ENCODE measurements at regions not wholly inside any gene's neighbourhood (a gene's known extent, or its start where the extent isn't known, plus 50 kb on each side); places are given as distances from the start of the nearest gene placed in this dataset.

DNA sequence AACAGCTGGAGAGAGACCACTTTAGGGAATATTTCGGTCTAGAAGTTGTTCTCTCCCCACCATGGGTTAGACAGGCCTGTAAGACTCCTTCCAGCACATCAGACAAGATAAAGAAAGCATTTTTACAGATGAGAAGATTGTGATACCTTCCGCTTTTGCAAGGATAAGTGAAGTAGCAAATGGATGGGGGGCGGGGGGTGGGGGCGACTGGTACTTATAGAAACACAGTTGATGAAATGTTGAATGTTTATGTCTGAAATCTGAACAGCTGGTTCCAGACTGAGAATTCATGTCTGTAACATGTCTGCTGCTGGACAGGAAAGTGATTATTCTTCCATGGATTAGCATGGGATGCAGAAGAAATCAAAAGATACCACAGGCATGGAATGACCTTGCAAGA lies 90.5 kb upstream of the FN1 start:
- DNase-seq (ENCODE audit: low read depth in 1 of 2, low spot score in 1 of 2) = no peak
- Histone ChIP-seq H3K27ac (no peak overlapping the region), H3K9me3 (ENCODE audit: low read depth) (no peaks in the 10 kb centered on the region), H3K36me3 (no peaks in the 10 kb centered on the region), H3K4me3 (no peak overlapping the region), H3K4me1 (ENCODE audit: low read depth) (peaks cover 4% of the 10 kb centered on the region), H3K27me3 (no peaks in the 10 kb centered on the region)
- no peak for TF ChIP-seq CTCF (IDR thresholded peaks at IDR 0.05; ENCODE audit: low read depth, low read length)

DNA sequence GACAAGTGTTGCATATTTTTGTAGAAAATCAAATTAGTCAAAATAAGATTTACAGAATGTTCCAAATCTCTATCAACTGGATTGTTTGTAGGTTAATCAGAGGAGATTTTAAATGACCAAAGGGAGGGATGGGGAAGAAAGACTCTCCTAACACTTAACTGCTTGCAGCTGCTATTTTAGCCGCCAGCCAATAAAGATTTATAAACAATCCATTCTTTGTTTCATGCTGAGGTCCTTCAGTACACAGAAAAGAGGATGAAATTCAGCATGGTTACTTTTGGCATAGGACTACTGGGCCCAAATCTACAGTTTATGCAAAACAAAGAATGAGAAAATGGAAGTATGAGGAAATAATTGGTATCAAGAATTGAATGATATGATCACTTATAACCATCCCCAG lies 86.4 kb upstream of the FN1 start:
- no peaks in the 10 kb centered on the region for H3K9me3 ChIP-seq (ENCODE audit: low read depth)
- H3K27me3 ChIP-seq = no peaks in the 10 kb centered on the region
- H3K4me1 ChIP-seq (ENCODE audit: low read depth) = no peaks in the 10 kb centered on the region
- TF ChIP-seq CTCF (IDR thresholded peaks at IDR 0.05; ENCODE audit: low read depth, low read length) = no peak
- no peak overlapping the region for H3K27ac ChIP-seq
- DNase-seq (ENCODE audit: low read depth in 1 of 2, low spot score in 1 of 2) = peak in 1 of 2 donors; percentile 29
- no peaks in the 10 kb centered on the region for H3K36me3 ChIP-seq
- no peak overlapping the region for H3K4me3 ChIP-seq

GRCh38 chr2:215521031-215521430 lies 85.2 kb upstream of the FN1 start:
- no peaks in the 10 kb centered on the region for H3K36me3 ChIP-seq
- DNase-seq (ENCODE audit: low read depth in 1 of 2, low spot score in 1 of 2) = no peak
- no peak overlapping the region for H3K4me3 ChIP-seq
- no peak overlapping the region for H3K27ac ChIP-seq
- no peaks in the 10 kb centered on the region for H3K9me3 ChIP-seq (ENCODE audit: low read depth)
- H3K4me1 ChIP-seq (ENCODE audit: low read depth) = no peaks in the 10 kb centered on the region
- no peak for TF ChIP-seq CTCF (IDR thresholded peaks at IDR 0.05; ENCODE audit: low read depth, low read length)
- H3K27me3 ChIP-seq = no peaks in the 10 kb centered on the region

DNA sequence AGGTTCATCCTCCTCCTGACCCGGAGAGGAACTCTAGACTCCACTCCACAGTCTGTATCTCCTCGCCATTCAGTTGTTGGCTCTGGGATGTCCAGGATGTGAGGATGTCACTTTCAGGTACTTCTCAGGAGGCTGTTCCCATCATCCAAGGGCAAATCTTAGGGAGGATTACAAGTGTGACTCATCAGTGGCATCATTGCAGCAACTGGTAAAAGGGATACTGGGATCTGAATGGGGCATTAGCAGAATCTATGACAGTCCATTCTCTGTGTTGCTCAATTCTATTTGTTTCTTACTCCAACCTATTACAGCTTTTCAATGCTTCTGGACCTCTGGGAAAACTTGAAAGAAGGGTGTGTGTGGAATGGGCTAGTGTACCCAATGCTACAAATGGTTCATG lies 81.5 kb upstream of the FN1 start:
- no peak overlapping the region for H3K27ac ChIP-seq
- no peaks in the 10 kb centered on the region for H3K36me3 ChIP-seq

GRCh38 chr2:215514516-215514915 lies 78.6 kb upstream of the FN1 start:
- no peak for TF ChIP-seq CTCF (IDR thresholded peaks at IDR 0.05; ENCODE audit: low read depth, low read length)
- Histone ChIP-seq H3K4me1 (ENCODE audit: low read depth) (no peaks in the 10 kb centered on the region), H3K27ac (no peak overlapping the region), H3K36me3 (no peaks in the 10 kb centered on the region), H3K4me3 (no peak overlapping the region), H3K9me3 (ENCODE audit: low read depth) (no peaks in the 10 kb centered on the region), H3K27me3 (no peaks in the 10 kb centered on the region)
- no peak for DNase-seq (ENCODE audit: low read depth in 1 of 2, low spot score in 1 of 2)

More for the DNA sequence above, 81.5 kb upstream of the FN1 start:
- Histone ChIP-seq H3K27me3 (no peaks in the 10 kb centered on the region), H3K4me3 (no peak overlapping the region), H3K9me3 (ENCODE audit: low read depth) (no peaks in the 10 kb centered on the region), H3K4me1 (ENCODE audit: low read depth) (no peaks in the 10 kb centered on the region)
- no peak for DNase-seq (ENCODE audit: low read depth in 1 of 2, low spot score in 1 of 2)
- TF ChIP-seq CTCF (IDR thresholded peaks at IDR 0.05; ENCODE audit: low read depth, low read length) = no peak
